B cell (primary cell): ENCODE measurements at regions not wholly inside any gene's neighbourhood (a gene's known extent, or its start where the extent isn't known, plus 50 kb on each side); places are given as distances from the start of the nearest gene placed in this dataset.

Experiments
- ATAC-seq: fragments of 200-7000 bp; cut with Tn5 transposase; one replicate; pipeline ENCODE4 v1.10.0; 2021; ENCODE audit warnings: low read depth, mild to moderate bottlenecking, moderate number of reproducible peaks, moderate library complexity
- CTCF ChIA-PET: fragments of 350-600 bp; sonication (Branson Sonifier 250); formaldehyde crosslinking; loops from one replicate; lab custom pipeline; 2021; ENCODE audit warnings: antibody characterized with exemption, inconsistent platforms; lab: Charles Lee
- POLR2A ChIA-PET: fragments of 350-600 bp; sonication (Branson Sonifier 250); formaldehyde crosslinking; loops from one replicate; lab custom pipeline; 2021; ENCODE audit warnings: antibody characterized with exemption; lab: Charles Lee
- DNase-seq: peaks from one replicate; pipeline ENCODE4 v3.0.0; 2013
- H2AFZ ChIP-seq: 2 replicates; pipeline ENCODE4 v1.6.1; 2012; ENCODE audit warnings: mild to moderate bottlenecking, low read depth, low read length; ENCODE audit not compliant: insufficient read depth, poor library complexity, severe bottlenecking
- H3K27ac ChIP-seq, 2 donors: 1 replicate in 1 of 2; 2 replicates in 1 of 2; pipeline ENCODE4 v1.5.1; 2012 to 2013; ENCODE audit warnings: low read length in 2 of 2, mild to moderate bottlenecking in 2 of 2, moderate library complexity in 1 of 2
- H3K27me3 ChIP-seq, 4 experiments: fragments of 200-600 bp in 1 of 4; sonication (generic) in 1 of 4; replicated peaks in 1 of 4; 1 replicate in 2 of 4; 2 replicates in 2 of 4; pipeline versions ENCODE4 v1.6.1 to v1.7.0; 2013 to 2016; ENCODE audit warnings: low read length in 3 of 4, mild to moderate bottlenecking in 2 of 4, mixed read lengths in 1 of 4, moderate library complexity in 1 of 4; ENCODE audit not compliant: insufficient read depth in 4 of 4, control insufficient read depth in 3 of 4; ENCODE audit errors: control extremely low read depth in 1 of 4
- H3K36me3 ChIP-seq, 2 experiments: replicated peaks in 1 of 2; 1 replicate in 1 of 2; 2 replicates in 1 of 2; pipeline versions ENCODE4 v1.6.1 to v1.7.1; 2013; ENCODE audit warnings: low read length in 1 of 2; ENCODE audit not compliant: insufficient read depth in 2 of 2, control insufficient read depth in 1 of 2; ENCODE audit errors: control extremely low read depth in 1 of 2, extremely low read depth in 1 of 2
- H3K4me1 ChIP-seq, 2 donors: fragments of 200-600 bp in 1 of 2; sonication (generic) in 1 of 2; 1 replicate in 1 of 2; 2 replicates in 1 of 2; pipeline versions ENCODE4 v1.5.1 to v1.6.1; 2013 to 2017; ENCODE audit warnings: low read length in 2 of 2; ENCODE audit not compliant: control insufficient read depth in 2 of 2, insufficient read depth in 2 of 2
- H3K4me2 ChIP-seq: replicated peaks from 2 replicates; pipeline ENCODE3; 2012; ENCODE audit warnings: mild to moderate bottlenecking, low read depth, low read length; ENCODE audit not compliant: poor library complexity, severe bottlenecking
- H3K4me3 ChIP-seq, 5 experiments: fragments of 200-600 bp in 1 of 5; sonication (generic) in 1 of 5; 1 replicate in 3 of 5; 2 replicates in 2 of 5; pipeline versions ENCODE4 v1.5.1 to v1.7.0; 2011 to 2016; ENCODE audit warnings: low read length in 4 of 5, mild to moderate bottlenecking in 4 of 5, low read depth in 2 of 5, control low read depth in 1 of 5, moderate library complexity in 1 of 5; ENCODE audit not compliant: insufficient read depth in 1 of 5; ENCODE audit errors: control extremely low read depth in 1 of 5, extremely low read depth in 1 of 5
- H3K79me2 ChIP-seq: fragments of 200-600 bp; sonication (generic); one replicate; pipeline ENCODE4 v1.6.0; 2016; ENCODE audit warnings: low read length; ENCODE audit not compliant: control insufficient read depth, insufficient read depth
- H3K9ac ChIP-seq: fragments of 200-600 bp; sonication (generic); 2 replicates; pipeline ENCODE4 v1.6.1; 2017; ENCODE audit warnings: mild to moderate bottlenecking, low read length, moderate library complexity
- H3K9me3 ChIP-seq, 3 donors: one replicate each; pipeline versions ENCODE4 v1.6.1 to v1.7.1; 2013; ENCODE audit warnings: low read length in 2 of 3; ENCODE audit not compliant: control insufficient read depth in 2 of 3, insufficient read depth in 1 of 3; ENCODE audit errors: control extremely low read depth in 1 of 3
- H4K20me1 ChIP-seq: 2 replicates; pipeline ENCODE4 v1.6.0; 2012; ENCODE audit warnings: mild to moderate bottlenecking, low read length; ENCODE audit not compliant: insufficient read depth, control insufficient read depth, poor library complexity, severe bottlenecking
- H3K27ac Mint-ChIP-seq: one replicate; pipeline ENCODE4 v1.8.0; 2021; ENCODE audit warnings: mixed read lengths
- H3K27me3 Mint-ChIP-seq: one replicate; pipeline ENCODE4 v1.8.0; 2021; ENCODE audit warnings: mixed read lengths
- H3K4me1 Mint-ChIP-seq: one replicate; pipeline ENCODE4 v1.8.0; 2021; ENCODE audit warnings: mixed read lengths
- H3K4me3 Mint-ChIP-seq: one replicate; pipeline ENCODE4 v1.8.0; 2021; ENCODE audit warnings: mixed read lengths
- H3K9me3 Mint-ChIP-seq: one replicate; pipeline ENCODE4 v1.8.0; 2022; ENCODE audit warnings: mixed read lengths; ENCODE audit not compliant: insufficient read depth
- CTCF ChIP-seq: fragments of 200-600 bp; IDR thresholded peaks from one replicate; pipeline ENCODE4 v1.8.0; 2022; ENCODE audit warnings: antibody characterized with exemption, mild to moderate bottlenecking
- EZH2 ChIP-seq: IDR thresholded peaks from 2 replicates; pipeline ENCODE4 v1.6.1; 2012; ENCODE audit warnings: borderline replicate concordance, low read depth, mild to moderate bottlenecking, moderate library complexity, low read length; ENCODE audit not compliant: insufficient read depth, poor library complexity, severe bottlenecking
- WGBS: methylation state at CpG from one replicate; pipeline ENCODE4 v1.1.5; 2013; ENCODE audit warnings: missing lambda C conversion rate; ENCODE audit not compliant: insufficient coverage; 5-methylcytosine and 5-hydroxymethylcytosine counted together
- intact Hi-C: fragments of 100-400 bp; cut with micrococcal nuclease; formaldehyde crosslinking; loops from one replicate; pipeline ENCODE4 v1.10.0; 2022

GRCh38 chr2:149661844-149662243 lies 74.3 kb upstream of the MMADHC start:
- POLR2A ChIA-PET, result no interaction called here
- H2AFZ ChIP-seq, result no peak overlapping the region
- no peaks in the 10 kb centered on the region for H3K4me1 Mint-ChIP-seq
- H3K9ac ChIP-seq, result no peak overlapping the region
- H3K27me3 Mint-ChIP-seq, result peaks cover 4% of the 10 kb centered on the region
- H3K27ac Mint-ChIP-seq, result no peak overlapping the region
- H3K4me2 ChIP-seq, result no peak overlapping the region
- H3K27ac ChIP-seq, result no peak overlapping the region
- no peaks in the 10 kb centered on the region for H3K4me1 ChIP-seq
- no peak overlapping the region for H3K4me3 ChIP-seq
- TF ChIP-seq CTCF (no peak), EZH2 (no peak)
- no peaks in the 10 kb centered on the region for H3K36me3 ChIP-seq
- no peak overlapping the region for H3K4me3 Mint-ChIP-seq
- H3K79me2 ChIP-seq, result no peaks in the 10 kb centered on the region
- intact Hi-C loops, result no loop called here
- H4K20me1 ChIP-seq, result no peaks in the 10 kb centered on the region
- DNase-seq (no peak), ATAC-seq (no peak)
- H3K27me3 ChIP-seq, result no peaks in the 10 kb centered on the region
- peaks cover 0 to 3% (median 2%) of the 10 kb centered on the region in 3 donors for H3K9me3 ChIP-seq
- no peaks in the 10 kb centered on the region for H3K9me3 Mint-ChIP-seq
- no CpG with 5 or more reads among the region's 1 CpG for WGBS
- CTCF ChIA-PET, result no interaction called here

DNA sequence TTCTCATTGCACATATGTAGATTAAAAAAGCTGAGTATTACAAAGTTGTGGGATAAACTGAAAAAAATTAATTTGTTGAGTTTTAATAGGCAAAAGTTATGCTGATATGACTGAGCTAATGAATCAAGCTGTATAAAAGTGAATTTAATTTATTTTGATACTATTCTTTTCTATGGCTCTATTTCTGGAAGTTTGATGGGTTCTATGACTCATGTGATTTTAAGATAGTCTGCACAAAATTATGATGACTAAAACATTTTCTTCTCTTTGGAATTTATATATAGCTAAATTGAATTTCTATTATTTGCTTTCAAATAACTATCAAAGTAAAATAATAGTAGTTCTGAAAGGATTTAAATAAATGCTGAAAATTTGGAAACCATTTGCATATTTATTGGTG lies 71.0 kb upstream of the MMADHC start:
- H3K36me3 ChIP-seq, result no peaks in the 10 kb centered on the region
- TF ChIP-seq EZH2 (no peak), CTCF (no peak)
- peaks cover 0 to 2% (median 0%) of the 10 kb centered on the region in 3 donors for H3K9me3 ChIP-seq
- Mint-ChIP-seq H3K27me3 (peaks cover 4% of the 10 kb centered on the region), H3K4me3 (no peak overlapping the region), H3K4me1 (no peaks in the 10 kb centered on the region), H3K27ac (no peak overlapping the region), H3K9me3 (peaks cover 4% of the 10 kb centered on the region)
- H3K27me3 ChIP-seq, result no peaks in the 10 kb centered on the region
- no peaks in the 10 kb centered on the region for H4K20me1 ChIP-seq
- POLR2A ChIA-PET, result no interaction called here
- H3K4me1 ChIP-seq, result no peaks in the 10 kb centered on the region
- no peak overlapping the region for H3K9ac ChIP-seq
- no peaks in the 10 kb centered on the region for H3K79me2 ChIP-seq
- DNase-seq (no peak), ATAC-seq (no peak)
- no peak overlapping the region for H2AFZ ChIP-seq
- no peak overlapping the region for H3K4me3 ChIP-seq
- CTCF ChIA-PET, result interaction anchor here (0.6 to 1.2 kb wide), 2 partner anchors 27 to 60 kb away, joined by 3 read pairs; no protein-coding TSS in a partner anchor
- H3K27ac ChIP-seq, result no peak overlapping the region
- intact Hi-C loops, result no loop called here
- no peak overlapping the region for H3K4me2 ChIP-seq
